RWPE2 (cell line): ENCODE measurements at regions not wholly inside any gene's neighbourhood (a gene's known extent, or its start where the extent isn't known, plus 50 kb on each side); places are given as distances from the start of the nearest gene placed in this dataset.

Experiments used
- ATAC-seq: fragments of 200-7000 bp; cut with Tn5 transposase; 3 replicates; pipeline ENCODE4 v1.9.1; 2021; ENCODE audit warnings: low read depth
- DNase-seq: peaks from one replicate; pipeline ENCODE4 v3.0.0-alpha.2; 2020; ENCODE audit warnings: low spot score
- H3K27ac ChIP-seq: fragments of 450-650 bp; 2 replicates; pipeline ENCODE4 v1.5.1; 2017; ENCODE audit warnings: mild to moderate bottlenecking; ENCODE audit not compliant: poor library complexity, severe bottlenecking
- H3K27me3 ChIP-seq: fragments of 250-450 bp; sonication (Bioruptor Pico); 2 replicates; pipeline ENCODE4 v1.5.1; 2021; ENCODE audit warnings: mild to moderate bottlenecking, moderate library complexity; ENCODE audit not compliant: insufficient read depth, poor library complexity, severe bottlenecking
- H3K36me3 ChIP-seq: fragments of 250-450 bp; sonication (Bioruptor Pico); 2 replicates; pipeline ENCODE4 v1.5.1; 2020; ENCODE audit warnings: low read depth, mild to moderate bottlenecking, moderate library complexity
- H3K4me1 ChIP-seq: fragments of 250-450 bp; sonication (Bioruptor Pico); 2 replicates; pipeline ENCODE4 v1.5.1; 2021; ENCODE audit warnings: mild to moderate bottlenecking, moderate library complexity; ENCODE audit not compliant: insufficient read depth, poor library complexity, severe bottlenecking
- H3K4me3 ChIP-seq: fragments of 250-450 bp; sonication (Bioruptor Pico); 2 replicates; pipeline ENCODE4 v1.5.1; 2021; ENCODE audit warnings: mild to moderate bottlenecking, moderate library complexity; ENCODE audit not compliant: severe bottlenecking
- H3K9me3 ChIP-seq: fragments of 250-450 bp; sonication (Bioruptor Pico); 2 replicates; pipeline ENCODE4 v1.5.1; 2021; ENCODE audit warnings: mild to moderate bottlenecking, moderate library complexity; ENCODE audit not compliant: severe bottlenecking
- TF ChIP-seq, protein P1 (sequence below): fragments of 450-650 bp; IDR thresholded peaks from one replicate; pipeline ENCODE4 v1.5.1; 2017; ENCODE audit warnings: mild to moderate bottlenecking, moderate library complexity; ENCODE audit not compliant: poor library complexity, severe bottlenecking

- H3K27ac ChIP-seq: no peak overlapping the region
- peaks cover 4% of the 10 kb centered on the region for H3K27me3 ChIP-seq
- H3K36me3 ChIP-seq: no peaks in the 10 kb centered on the region
- DNase-seq: no peak
- TF ChIP-seq, protein P1, sequence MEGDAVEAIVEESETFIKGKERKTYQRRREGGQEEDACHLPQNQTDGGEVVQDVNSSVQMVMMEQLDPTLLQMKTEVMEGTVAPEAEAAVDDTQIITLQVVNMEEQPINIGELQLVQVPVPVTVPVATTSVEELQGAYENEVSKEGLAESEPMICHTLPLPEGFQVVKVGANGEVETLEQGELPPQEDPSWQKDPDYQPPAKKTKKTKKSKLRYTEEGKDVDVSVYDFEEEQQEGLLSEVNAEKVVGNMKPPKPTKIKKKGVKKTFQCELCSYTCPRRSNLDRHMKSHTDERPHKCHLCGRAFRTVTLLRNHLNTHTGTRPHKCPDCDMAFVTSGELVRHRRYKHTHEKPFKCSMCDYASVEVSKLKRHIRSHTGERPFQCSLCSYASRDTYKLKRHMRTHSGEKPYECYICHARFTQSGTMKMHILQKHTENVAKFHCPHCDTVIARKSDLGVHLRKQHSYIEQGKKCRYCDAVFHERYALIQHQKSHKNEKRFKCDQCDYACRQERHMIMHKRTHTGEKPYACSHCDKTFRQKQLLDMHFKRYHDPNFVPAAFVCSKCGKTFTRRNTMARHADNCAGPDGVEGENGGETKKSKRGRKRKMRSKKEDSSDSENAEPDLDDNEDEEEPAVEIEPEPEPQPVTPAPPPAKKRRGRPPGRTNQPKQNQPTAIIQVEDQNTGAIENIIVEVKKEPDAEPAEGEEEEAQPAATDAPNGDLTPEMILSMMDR: no peak
- ATAC-seq: no peak
- H3K4me1 ChIP-seq: no peaks in the 10 kb centered on the region
- no peak overlapping the region for H3K4me3 ChIP-seq
- H3K9me3 ChIP-seq: no peaks in the 10 kb centered on the region
These were observed 655.9 kb downstream of the GALR1 start for GRCh38 chr18:77905449-77906055.

DNA sequence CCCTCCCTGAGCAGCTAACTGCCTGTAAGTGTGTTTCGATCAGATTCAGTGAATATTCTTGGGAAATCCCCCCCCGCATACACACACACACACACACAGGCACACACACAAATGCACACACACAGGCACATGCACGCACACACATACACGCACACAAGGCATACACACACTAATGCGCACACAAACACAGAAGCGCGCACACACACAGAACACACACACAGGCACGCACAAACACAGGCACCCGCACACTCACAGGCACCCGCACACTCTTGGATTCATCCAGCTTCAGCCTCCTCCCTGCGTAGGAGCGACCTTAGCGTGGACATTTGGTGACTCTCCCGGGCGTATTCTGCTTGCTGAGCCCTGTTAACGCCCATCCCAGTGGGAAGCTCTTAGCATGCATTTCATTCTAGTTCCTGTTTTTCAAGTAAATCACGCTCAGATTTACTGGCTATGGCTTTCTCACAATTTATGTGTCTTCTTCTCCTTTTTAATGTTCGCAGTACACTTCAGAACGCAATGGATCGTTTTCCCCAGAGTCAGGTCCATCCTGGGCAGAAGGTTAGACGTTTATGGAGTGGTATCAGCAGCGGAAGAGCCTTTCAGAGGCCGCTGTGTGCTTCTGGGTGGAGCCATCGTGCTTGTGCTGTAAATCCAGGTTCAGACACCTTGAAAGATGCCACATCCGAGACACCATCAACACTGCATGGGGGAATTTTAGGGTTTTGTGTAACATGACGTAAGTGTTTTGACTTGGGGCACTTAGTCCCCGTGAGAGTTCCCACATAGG lies 656.6 kb downstream of the GALR1 start:
- DNase-seq (no peak), ATAC-seq (no peak)
- no peaks in the 10 kb centered on the region for H3K9me3 ChIP-seq
- no peak overlapping the region for H3K4me3 ChIP-seq
- H3K4me1 ChIP-seq: no peaks in the 10 kb centered on the region
- no peak overlapping the region for H3K27ac ChIP-seq
- H3K36me3 ChIP-seq: no peaks in the 10 kb centered on the region
- TF ChIP-seq, protein P1: no peak
- H3K27me3 ChIP-seq: peaks cover 4% of the 10 kb centered on the region

DNA sequence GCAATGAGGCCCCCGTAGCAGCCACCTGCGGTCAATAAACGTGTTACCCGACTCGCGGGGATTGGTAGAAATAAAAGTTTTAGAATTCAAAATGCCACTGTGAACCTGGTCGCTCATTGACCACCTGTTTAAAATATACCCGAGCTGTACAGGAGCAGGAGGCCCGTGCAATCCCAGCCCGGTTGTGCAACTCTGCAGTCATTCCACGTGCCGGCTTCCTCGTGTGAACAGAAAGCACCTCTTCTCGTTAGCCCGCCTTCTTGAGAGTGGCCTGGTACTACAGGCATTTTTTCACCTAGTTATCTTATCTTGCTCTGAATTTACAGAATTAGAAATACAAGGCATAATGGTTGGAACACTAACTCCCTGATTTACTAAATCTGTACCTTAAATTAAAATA lies 660.7 kb downstream of the GALR1 start:
- Histone ChIP-seq H3K9me3 (no peaks in the 10 kb centered on the region), H3K36me3 (no peaks in the 10 kb centered on the region), H3K4me1 (no peaks in the 10 kb centered on the region), H3K4me3 (no peak overlapping the region), H3K27ac (no peak overlapping the region), H3K27me3 (peaks cover 10% of the 10 kb centered on the region)
- TF ChIP-seq, protein P1: no peak
- DNase-seq: no peak
- ATAC-seq: no peak

DNA sequence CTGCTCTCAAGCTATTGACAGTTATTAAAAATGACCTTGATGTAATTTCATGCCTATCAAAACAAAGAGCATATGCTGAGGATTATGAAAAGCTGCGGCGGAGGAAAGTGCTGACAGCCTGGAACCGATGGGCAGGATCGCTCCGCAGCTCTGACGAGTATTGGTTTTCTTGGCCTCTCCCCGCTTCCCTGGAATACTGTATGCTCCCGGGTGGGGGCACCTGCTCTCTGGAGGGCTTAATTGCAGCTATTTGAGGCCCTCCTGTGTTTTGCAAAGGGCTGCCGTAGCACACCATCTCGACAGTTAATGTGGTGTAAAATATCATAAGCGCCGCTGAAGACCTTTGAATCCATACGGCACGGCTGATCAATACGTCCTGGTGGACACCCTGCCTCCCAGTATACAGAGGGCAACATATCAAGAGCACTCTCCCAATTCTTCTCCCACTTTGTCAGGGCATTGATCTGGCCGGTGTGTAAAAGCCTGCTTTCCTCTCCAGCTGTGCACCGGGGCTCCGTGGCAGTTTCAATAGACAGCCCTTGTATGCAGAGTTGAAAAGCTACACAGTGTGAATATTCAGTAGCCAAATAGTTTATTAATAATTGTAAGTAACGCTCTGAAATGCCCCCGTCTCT lies 662.4 kb downstream of the GALR1 start:
- Histone ChIP-seq H3K9me3 (no peaks in the 10 kb centered on the region), H3K4me3 (no peak overlapping the region), H3K36me3 (no peaks in the 10 kb centered on the region), H3K4me1 (no peaks in the 10 kb centered on the region), H3K27ac (no peak overlapping the region), H3K27me3 (peaks cover 10% of the 10 kb centered on the region)
- TF ChIP-seq, protein P1: no peak
- DNase-seq (no peak), ATAC-seq (no peak)
